HepG2 (cell line): ENCODE measurements at regions not wholly inside any gene's neighbourhood (a gene's known extent, or its start where the extent isn't known, plus 50 kb on each side); places are given as distances from the start of the nearest gene placed in this dataset.

Experiments used
- ATAC-seq: fragments of 200-7000 bp; cut with Tn5 transposase; 3 replicates; pipeline ENCODE4 v1.9.1; 2020; ENCODE audit warnings: mild to moderate bottlenecking, moderate library complexity
- BruUV-seq: library from RNA; stranded (reverse); fragments of 400-500 nt; replicated peaks from 2 replicates; lab custom pipeline; 2021; lab: Mats Ljungman, UMichigan
- CTCF ChIA-PET: fragments of 300-600 bp; formaldehyde crosslinking; extraction: SDS; loops from one replicate; lab custom pipeline; 2021; ENCODE audit warnings: low total read pairs, inconsistent platforms, low intra/inter-chr PET ratio; lab: Yijun Ruan, JAX
- POLR2A ChIA-PET: fragments of 350-600 bp; sonication (Branson Sonifier 250); formaldehyde crosslinking; loops from one replicate; lab custom pipeline; 2020; ENCODE audit warnings: antibody characterized with exemption, inconsistent platforms; lab: Yijun Ruan, JAX
- DNase-seq: peaks from one replicate; pipeline ENCODE4 v3.0.0-alpha.2; 2015; ENCODE audit warnings: low spot score
- FAIRE-seq: peaks from 3 replicates; lab custom pipeline; 2011; peaks lifted over from hg19 to GRCh38; lab: Jason Lieb, UNC
- H2AFZ ChIP-seq: one replicate; pipeline ENCODE4 v1.6.1; 2011; ENCODE audit warnings: low read length, inconsistent platforms
- H3K27ac ChIP-seq: fragments of 300-600 bp; 3 replicates; pipeline ENCODE4 v1.8.0; 2011; ENCODE audit warnings: mixed run types, mild to moderate bottlenecking, mixed read lengths, low read length, inconsistent platforms; ENCODE audit not compliant: insufficient read depth; ENCODE audit errors: extremely low read length
- H3K27me3 ChIP-seq, 2 experiments: fragments of 200-600 bp in 1 of 2; 2 replicates in 1 of 2; 3 replicates in 1 of 2; pipeline versions ENCODE4 v1.6.0 to v1.8.0; 2011; ENCODE audit warnings: low read length in 2 of 2, mild to moderate bottlenecking in 2 of 2, moderate library complexity in 2 of 2, inconsistent platforms in 1 of 2; ENCODE audit not compliant: insufficient read depth in 2 of 2, control insufficient read depth in 1 of 2
- H3K36me3 ChIP-seq, 2 experiments: fragments of 200-600 bp in 1 of 2; replicated peaks in 1 of 2; 2 replicates in 1 of 2; 3 replicates in 1 of 2; pipeline versions ENCODE4 v1.5.1 to v1.8.0; 2011; ENCODE audit warnings: low read length in 2 of 2, inconsistent platforms in 1 of 2; ENCODE audit not compliant: insufficient read depth in 2 of 2, control insufficient read depth in 1 of 2
- H3K4me1 ChIP-seq: 2 replicates; pipeline ENCODE4 v1.5.1; 2012; ENCODE audit warnings: low read length, inconsistent platforms; ENCODE audit not compliant: insufficient read depth
- H3K4me2 ChIP-seq: 2 replicates; pipeline ENCODE4 v1.6.0; 2011; ENCODE audit warnings: low read depth, low read length, inconsistent platforms
- H3K4me3 ChIP-seq, 3 experiments: fragments of 200-600 bp in 1 of 3; sonication (generic), shearing (Covaris generic) in 1 of 3; replicated peaks in 1 of 3; 2 replicates each; pipeline ENCODE4 v1.5.1; 2011 to 2016; ENCODE audit warnings: low read length in 3 of 3, inconsistent platforms in 2 of 3, low read depth in 2 of 3, mild to moderate bottlenecking in 2 of 3, control low read depth in 1 of 3, mixed read lengths in 1 of 3; ENCODE audit not compliant: insufficient read depth in 1 of 3
- H3K79me2 ChIP-seq: one replicate; pipeline ENCODE4 v1.6.1; 2011; ENCODE audit warnings: low read length, inconsistent platforms; ENCODE audit not compliant: insufficient read depth
- H3K9ac ChIP-seq: 2 replicates; pipeline ENCODE4 v1.6.0; 2011; ENCODE audit warnings: mild to moderate bottlenecking, low read depth, low read length, inconsistent platforms; ENCODE audit not compliant: insufficient read depth
- H3K9me3 ChIP-seq: 2 replicates; pipeline ENCODE4 v1.5.1; 2012; ENCODE audit warnings: mild to moderate bottlenecking, low read length
- H4K20me1 ChIP-seq: 2 replicates; pipeline ENCODE4 v1.6.0; 2011; ENCODE audit warnings: inconsistent platforms, mild to moderate bottlenecking, low read length, moderate library complexity; ENCODE audit not compliant: insufficient read depth
- ARNT ChIP-seq: fragments of 450-650 bp; IDR thresholded peaks from 2 replicates; pipeline ENCODE4 v1.6.1; 2017
- ATF2 ChIP-seq: sonication (generic); formaldehyde crosslinking; IDR thresholded peaks from 2 replicates; pipeline ENCODE4 v1.4.0; 2020; ENCODE audit warnings: missing genetic modification reagents
- ESRRA ChIP-seq: sonication (generic); formaldehyde crosslinking; IDR thresholded peaks from 2 replicates; pipeline ENCODE4 v1.5.1; 2020; ENCODE audit warnings: mild to moderate bottlenecking, low read depth, missing genetic modification reagents
- FOXC1 ChIP-seq: sonication (generic); formaldehyde crosslinking; IDR thresholded peaks from 2 replicates; pipeline ENCODE4 v1.8.0; 2022; ENCODE audit warnings: mild to moderate bottlenecking, missing genetic modification reagents, borderline replicate concordance
- HES4 ChIP-seq: sonication (generic); formaldehyde crosslinking; IDR thresholded peaks from 2 replicates; pipeline ENCODE4 v1.9.0; 2021; ENCODE audit warnings: mild to moderate bottlenecking, missing genetic modification reagents, borderline replicate concordance
- HOXA3 ChIP-seq: sonication (generic); formaldehyde crosslinking; IDR thresholded peaks from 2 replicates; pipeline ENCODE4 v1.5.0; 2020; ENCODE audit warnings: missing genetic modification reagents
- MIER2 ChIP-seq: IDR thresholded peaks from 2 replicates; pipeline ENCODE4 v1.6.1; 2016; ENCODE audit warnings: missing biosample characterization, missing genetic modification reagents
- NFIB ChIP-seq: sonication (generic); formaldehyde crosslinking; IDR thresholded peaks from 2 replicates; pipeline ENCODE4 v1.9.0; 2021; ENCODE audit warnings: missing genetic modification reagents, mild to moderate bottlenecking, borderline replicate concordance
- PAF1 ChIP-seq: IDR thresholded peaks from 2 replicates; pipeline ENCODE4 v1.6.1; 2016; ENCODE audit warnings: missing genetic modification reagents, missing compliant biosample characterization
- PLRG1 ChIP-seq: fragments of 450-650 bp; conservative IDR thresholded peaks from 2 replicates; pipeline ENCODE4 v1.6.1; 2016
- RARG ChIP-seq: sonication (generic); formaldehyde crosslinking; IDR thresholded peaks from 2 replicates; pipeline ENCODE4 v1.4.0; 2020; ENCODE audit warnings: low read depth, mild to moderate bottlenecking, missing genetic modification reagents
- RFX5 ChIP-seq: IDR thresholded peaks from 2 replicates; pipeline ENCODE4 v1.6.1; 2011; ENCODE audit warnings: low read depth, low read length, improper control_type of control experiment
- SATB2 ChIP-seq: sonication (generic); formaldehyde crosslinking; IDR thresholded peaks from 2 replicates; pipeline ENCODE4 v1.5.0; 2020; ENCODE audit warnings: missing genetic modification reagents
- ZNF619 ChIP-seq: sonication (generic); formaldehyde crosslinking; IDR thresholded peaks from 2 replicates; pipeline ENCODE4 v1.4.0; 2020; ENCODE audit warnings: mild to moderate bottlenecking, missing genetic modification reagents
- ZNF703 ChIP-seq: sonication (generic); formaldehyde crosslinking; IDR thresholded peaks from 2 replicates; pipeline ENCODE4 v1.5.1; 2020; ENCODE audit warnings: missing genetic modification reagents, mild to moderate bottlenecking, moderate library complexity, borderline replicate concordance
- ZSCAN31 ChIP-seq: sonication (generic); formaldehyde crosslinking; IDR thresholded peaks from 2 replicates; pipeline ENCODE4 v1.5.0; 2020; ENCODE audit warnings: low read depth, mild to moderate bottlenecking, missing genetic modification reagents
- WGBS: methylation state at CpG from one replicate; pipeline ENCODE4 v1.1.6; 2017; ENCODE audit warnings: low lambda C conversion rate; 5-methylcytosine and 5-hydroxymethylcytosine counted together
- in situ Hi-C: cut with HindIII; loops from 2 replicates; pipeline ENCODE4 v1.10.0; 2017; ENCODE audit warnings: low pct_unique_long_range_greater_than_20kb; ENCODE audit not compliant: extremely low pct_ligation_motif_present
- intact Hi-C: fragments of 100-400 bp; cut with micrococcal nuclease; formaldehyde crosslinking; loops from one replicate; pipeline ENCODE4 v1.10.0; 2022; ENCODE audit not compliant: unreplicated experiment
- TF ChIP-seq, protein P1 (sequence below): sonication (generic); formaldehyde crosslinking; IDR thresholded peaks from 2 replicates; pipeline ENCODE4 v1.8.1; 2023; ENCODE audit warnings: mild to moderate bottlenecking, missing genetic modification reagents
- TF ChIP-seq, protein P2 (sequence below): sonication (generic); formaldehyde crosslinking; IDR thresholded peaks from 2 replicates; pipeline ENCODE4 v1.8.1; 2023; ENCODE audit warnings: mild to moderate bottlenecking, moderate library complexity, missing genetic modification reagents
- TF ChIP-seq, protein P3 (sequence below): sonication (generic); formaldehyde crosslinking; IDR thresholded peaks from 2 replicates; pipeline ENCODE4 v1.4.0; 2020; ENCODE audit warnings: missing genetic modification reagents
- TF ChIP-seq, protein P4 (sequence below): sonication (generic); formaldehyde crosslinking; conservative IDR thresholded peaks from 2 replicates; pipeline ENCODE4 v1.8.1; 2023; ENCODE audit warnings: missing genetic modification reagents

DNA sequence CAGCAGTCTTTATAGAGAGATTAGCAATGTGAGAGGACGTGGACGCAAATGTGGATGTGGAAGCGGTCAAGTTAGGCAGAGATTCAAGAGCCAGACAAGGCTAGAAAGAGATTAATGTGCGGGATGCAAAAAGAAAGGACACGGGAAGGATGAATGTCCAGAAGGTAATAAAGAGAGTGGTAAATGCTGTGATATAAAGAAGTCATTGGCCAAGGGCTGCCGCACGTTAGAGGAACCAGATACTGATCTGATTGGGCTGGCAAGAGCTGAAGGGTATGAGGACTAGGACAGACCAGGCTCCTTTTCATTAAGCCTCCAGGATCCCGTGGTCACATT lies 59.5 kb downstream of the DHRS2 start:
- intact Hi-C loops (loop anchor here (10.0 kb wide), 1 partner anchor 1799 kb away; no protein-coding TSS in a partner anchor), in situ Hi-C loops (no loop called here)
- 82% methylated on average over 8 of the region's 8 CpGs for WGBS
- POLR2A ChIA-PET, result interaction anchor here (1.4 to 5.4 kb wide), 7 partner anchors 50 to 418 kb away, joined by 3 to 60 read pairs (median 8); partner anchors contain the start of gene DHRS2
- Histone ChIP-seq H3K27me3 (no peaks in the 10 kb centered on the region), H3K4me1 (peaks cover 52% of the 10 kb centered on the region), H3K9ac (no peak overlapping the region), H3K9me3 (peaks cover 5% of the 10 kb centered on the region; the same call in 1 of the 2 replicates), H3K36me3 (no peaks in the 10 kb centered on the region), H3K4me2 (peak overlapping the region; percentile 84; the same call in 1 of the 2 replicates), H2AFZ (no peak overlapping the region), H3K79me2 (no peaks in the 10 kb centered on the region), H3K27ac (no peak overlapping the region), H4K20me1 (no peaks in the 10 kb centered on the region), H3K4me3 (no peak overlapping the region)
- FAIRE-seq (no peak), DNase-seq (no peak), ATAC-seq (no peak)
- no TSS peak for BruUV-seq
- CTCF ChIA-PET, result no interaction called here
- no peak for TF ChIP-seq MIER2 (CRISPR knock-in tag)
- TF ChIP-seq ATF2, result no peak
- TF ChIP-seq HES4 (CRISPR knock-in tag), result no peak
- TF ChIP-seq FOXC1 (CRISPR knock-in tag), result peak; percentile 8; the same call in 1 of the 2 replicates
- no peak for TF ChIP-seq RFX5
- TF ChIP-seq ARNT, result no peak
- TF ChIP-seq, protein P1, sequence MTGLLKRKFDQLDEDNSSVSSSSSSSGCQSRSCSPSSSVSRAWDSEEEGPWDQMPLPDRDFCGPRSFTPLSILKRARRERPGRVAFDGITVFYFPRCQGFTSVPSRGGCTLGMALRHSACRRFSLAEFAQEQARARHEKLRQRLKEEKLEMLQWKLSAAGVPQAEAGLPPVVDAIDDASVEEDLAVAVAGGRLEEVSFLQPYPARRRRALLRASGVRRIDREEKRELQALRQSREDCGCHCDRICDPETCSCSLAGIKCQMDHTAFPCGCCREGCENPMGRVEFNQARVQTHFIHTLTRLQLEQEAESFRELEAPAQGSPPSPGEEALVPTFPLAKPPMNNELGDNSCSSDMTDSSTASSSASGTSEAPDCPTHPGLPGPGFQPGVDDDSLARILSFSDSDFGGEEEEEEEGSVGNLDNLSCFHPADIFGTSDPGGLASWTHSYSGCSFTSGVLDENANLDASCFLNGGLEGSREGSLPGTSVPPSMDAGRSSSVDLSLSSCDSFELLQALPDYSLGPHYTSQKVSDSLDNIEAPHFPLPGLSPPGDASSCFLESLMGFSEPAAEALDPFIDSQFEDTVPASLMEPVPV (CRISPR knock-in tag), result no peak
- TF ChIP-seq ZNF703 (CRISPR knock-in tag), result no peak
- TF ChIP-seq, protein P2, sequence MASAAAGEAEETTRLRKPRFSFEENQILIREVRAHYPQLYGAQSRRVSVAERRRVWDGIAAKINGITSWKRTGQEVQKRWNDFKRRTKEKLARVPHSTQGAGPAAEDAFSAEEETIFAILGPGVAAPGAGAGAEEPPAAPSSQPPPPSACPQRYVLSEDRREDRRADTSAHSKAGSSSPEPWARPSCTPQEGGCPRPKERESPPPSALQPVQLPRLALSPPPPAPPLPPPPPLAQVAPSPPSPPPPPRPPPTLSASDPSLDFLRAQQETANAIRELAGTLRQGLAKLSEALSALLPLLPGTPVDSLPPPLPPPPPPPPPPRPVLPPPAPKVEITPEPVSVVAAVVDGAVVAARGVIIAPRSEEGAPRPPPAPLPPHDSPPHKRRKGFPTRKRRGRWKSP, result 0 out of 2 replicates have a peak, but pooled peaks have one; percentile 1
- no peak for TF ChIP-seq PLRG1
- TF ChIP-seq ZSCAN31 (CRISPR knock-in tag), result no peak
- no peak for TF ChIP-seq HOXA3 (CRISPR knock-in tag)
- no peak for TF ChIP-seq NFIB
- TF ChIP-seq, protein P3, sequence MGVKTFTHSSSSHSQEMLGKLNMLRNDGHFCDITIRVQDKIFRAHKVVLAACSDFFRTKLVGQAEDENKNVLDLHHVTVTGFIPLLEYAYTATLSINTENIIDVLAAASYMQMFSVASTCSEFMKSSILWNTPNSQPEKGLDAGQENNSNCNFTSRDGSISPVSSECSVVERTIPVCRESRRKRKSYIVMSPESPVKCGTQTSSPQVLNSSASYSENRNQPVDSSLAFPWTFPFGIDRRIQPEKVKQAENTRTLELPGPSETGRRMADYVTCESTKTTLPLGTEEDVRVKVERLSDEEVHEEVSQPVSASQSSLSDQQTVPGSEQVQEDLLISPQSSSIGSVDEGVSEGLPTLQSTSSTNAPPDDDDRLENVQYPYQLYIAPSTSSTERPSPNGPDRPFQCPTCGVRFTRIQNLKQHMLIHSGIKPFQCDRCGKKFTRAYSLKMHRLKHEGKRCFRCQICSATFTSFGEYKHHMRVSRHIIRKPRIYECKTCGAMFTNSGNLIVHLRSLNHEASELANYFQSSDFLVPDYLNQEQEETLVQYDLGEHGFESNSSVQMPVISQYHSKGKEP (CRISPR knock-in tag), result no peak
- TF ChIP-seq SATB2 (CRISPR knock-in tag), result no peak
- TF ChIP-seq PAF1 (CRISPR knock-in tag), result no peak
- TF ChIP-seq, protein P4, sequence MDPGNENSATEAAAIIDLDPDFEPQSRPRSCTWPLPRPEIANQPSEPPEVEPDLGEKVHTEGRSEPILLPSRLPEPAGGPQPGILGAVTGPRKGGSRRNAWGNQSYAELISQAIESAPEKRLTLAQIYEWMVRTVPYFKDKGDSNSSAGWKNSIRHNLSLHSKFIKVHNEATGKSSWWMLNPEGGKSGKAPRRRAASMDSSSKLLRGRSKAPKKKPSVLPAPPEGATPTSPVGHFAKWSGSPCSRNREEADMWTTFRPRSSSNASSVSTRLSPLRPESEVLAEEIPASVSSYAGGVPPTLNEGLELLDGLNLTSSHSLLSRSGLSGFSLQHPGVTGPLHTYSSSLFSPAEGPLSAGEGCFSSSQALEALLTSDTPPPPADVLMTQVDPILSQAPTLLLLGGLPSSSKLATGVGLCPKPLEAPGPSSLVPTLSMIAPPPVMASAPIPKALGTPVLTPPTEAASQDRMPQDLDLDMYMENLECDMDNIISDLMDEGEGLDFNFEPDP, result 0 out of 2 replicates have a peak, but pooled peaks have one; percentile 65
- TF ChIP-seq RARG (CRISPR knock-in tag), result 0 out of 2 replicates have a peak, but pooled peaks have one; percentile 3
- peak; percentile 13; the same call in 1 of the 2 replicates for TF ChIP-seq ZNF619 (CRISPR knock-in tag)
- TF ChIP-seq ESRRA (CRISPR knock-in tag), result no peak
